GM19397 (cell line): ENCODE measurements at regions not wholly inside any gene's neighbourhood (a gene's known extent, or its start where the extent isn't known, plus 50 kb on each side); places are given as distances from the start of the nearest gene placed in this dataset.
"Not testable (repeated sequence)": the region's sequence is repeated elsewhere in the genome, so short reads cannot be mapped to it uniquely, and the experiment has no call there.

Experiments
- ATAC-seq: cut with Tn5 transposase; IDR thresholded peaks from one replicate; pipeline ENCODE4 v1.9.1; 2021; ENCODE audit warnings: mild to moderate bottlenecking, moderate library complexity; ENCODE audit not compliant: unreplicated experiment

- no peak for ATAC-seq
These were observed 56.3 kb upstream of the PRDM9 start for GRCh38 chr5:23451156-23451555.

GRCh38 chr5:23450187-23450586 is 57.2 kb upstream of the PRDM9 start:
- ATAC-seq = no peak

- ATAC-seq = no peak
These were observed 58.8 kb upstream of the PRDM9 start for GRCh38 chr5:23448627-23449026.

- no peak for ATAC-seq
These were observed 61.0 kb upstream of the PRDM9 start for GRCh38 chr5:23446424-23446823.

GRCh38 chr5:23445573-23445972 is 61.8 kb upstream of the PRDM9 start:
- no peak for ATAC-seq

- ATAC-seq = no peak
These were observed 66.7 kb upstream of the PRDM9 start for GRCh38 chr5:23440703-23441102.

GRCh38 chr5:23437011-23437410 is 70.4 kb upstream of the PRDM9 start:
- no peak for ATAC-seq

GRCh38 chr5:23433534-23434315 is 73.7 kb upstream of the PRDM9 start:
- ATAC-seq = no peak

- no peak for ATAC-seq
These were observed 78.7 kb upstream of the PRDM9 start for GRCh38 chr5:23428705-23429104.

GRCh38 chr5:23420214-23420613 is 87.2 kb upstream of the PRDM9 start:
- ATAC-seq = not testable (repeated sequence)

- no peak for ATAC-seq
These were observed 88.3 kb upstream of the PRDM9 start for GRCh38 chr5:23419115-23419514.

GRCh38 chr5:23412515-23412914 is 94.9 kb upstream of the PRDM9 start:
- ATAC-seq = no peak

GRCh38 chr5:23411994-23412393 is 95.4 kb upstream of the PRDM9 start:
- ATAC-seq = no peak

- ATAC-seq = no peak
These were observed 96.2 kb upstream of the PRDM9 start for GRCh38 chr5:23411200-23411599.

- not testable (repeated sequence) for ATAC-seq
These were observed 96.6 kb upstream of the PRDM9 start for GRCh38 chr5:23410775-23411174.

GRCh38 chr5:23405316-23406068 is 101.9 kb upstream of the PRDM9 start:
- no peak for ATAC-seq

- ATAC-seq = no peak
These were observed 104.8 kb upstream of the PRDM9 start for GRCh38 chr5:23402585-23402984.

- ATAC-seq = no peak
These were observed 106.5 kb upstream of the PRDM9 start for GRCh38 chr5:23400951-23401350.

GRCh38 chr5:23396346-23396745 is 111.1 kb upstream of the PRDM9 start:
- no peak for ATAC-seq

GRCh38 chr5:23389291-23390101 is 117.9 kb upstream of the PRDM9 start:
- ATAC-seq = no peak

GRCh38 chr5:23385036-23385435 is 122.4 kb upstream of the PRDM9 start:
- ATAC-seq = no peak
